ENCODE measurements at regions not wholly inside any gene's neighbourhood (a gene's known extent, or its start where the extent isn't known, plus 50 kb on each side); places are given as distances from the start of the nearest gene placed in this dataset.

DNA sequence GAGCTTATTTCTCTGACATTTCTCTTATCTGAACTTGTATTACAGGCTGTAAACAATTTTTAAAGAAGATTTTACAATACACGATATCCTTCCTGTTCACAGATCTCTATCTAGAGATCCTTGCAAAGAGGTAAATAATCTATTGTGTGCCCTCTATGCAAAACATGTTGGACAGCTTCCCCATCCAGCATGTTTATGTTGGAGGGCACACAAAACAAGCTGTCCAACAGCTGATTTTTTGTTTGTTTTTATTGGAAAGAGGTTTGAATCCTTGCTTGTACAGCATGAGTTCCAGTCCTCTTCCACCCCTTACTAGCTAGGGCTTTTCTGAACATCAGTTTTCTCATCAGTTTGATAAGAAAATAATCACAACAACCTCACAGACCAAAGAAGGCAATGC, 62.3 kb upstream of the SYNDIG1 start:
- Histone ChIP-seq H3K27ac (no peak overlapping the region), H3K27me3 (peaks cover 4% of the 10 kb centered on the region), H3K4me1 (no peaks in the 10 kb centered on the region), H3K9me3 (no peaks in the 10 kb centered on the region), H3K36me3 (no peaks in the 10 kb centered on the region), H3K4me3 (no peak overlapping the region)
- WGBS, 2 donors (ENCODE audit: low coverage in 1 of 2): 14 to 86% methylated on average over 1 of the region's 1 CpG
- TF ChIP-seq POLR2AphosphoS5 (IDR thresholded peaks at IDR 0.05) (no peak), EP300 (IDR thresholded peaks at IDR 0.05) (no peak), POLR2A (IDR thresholded peaks at IDR 0.05) (no peak)
- TF ChIP-seq, protein P1, sequence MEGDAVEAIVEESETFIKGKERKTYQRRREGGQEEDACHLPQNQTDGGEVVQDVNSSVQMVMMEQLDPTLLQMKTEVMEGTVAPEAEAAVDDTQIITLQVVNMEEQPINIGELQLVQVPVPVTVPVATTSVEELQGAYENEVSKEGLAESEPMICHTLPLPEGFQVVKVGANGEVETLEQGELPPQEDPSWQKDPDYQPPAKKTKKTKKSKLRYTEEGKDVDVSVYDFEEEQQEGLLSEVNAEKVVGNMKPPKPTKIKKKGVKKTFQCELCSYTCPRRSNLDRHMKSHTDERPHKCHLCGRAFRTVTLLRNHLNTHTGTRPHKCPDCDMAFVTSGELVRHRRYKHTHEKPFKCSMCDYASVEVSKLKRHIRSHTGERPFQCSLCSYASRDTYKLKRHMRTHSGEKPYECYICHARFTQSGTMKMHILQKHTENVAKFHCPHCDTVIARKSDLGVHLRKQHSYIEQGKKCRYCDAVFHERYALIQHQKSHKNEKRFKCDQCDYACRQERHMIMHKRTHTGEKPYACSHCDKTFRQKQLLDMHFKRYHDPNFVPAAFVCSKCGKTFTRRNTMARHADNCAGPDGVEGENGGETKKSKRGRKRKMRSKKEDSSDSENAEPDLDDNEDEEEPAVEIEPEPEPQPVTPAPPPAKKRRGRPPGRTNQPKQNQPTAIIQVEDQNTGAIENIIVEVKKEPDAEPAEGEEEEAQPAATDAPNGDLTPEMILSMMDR (IDR thresholded peaks at IDR 0.05): no peak
- ATAC-seq: no peak

- 43 to 60% methylated on average over 2 of the region's 4 CpGs for WGBS, 2 donors (ENCODE audit: low coverage in 1 of 2)
Observed at GRCh38 chr20:24406750-24407149, 62.7 kb upstream of the SYNDIG1 start.

DNA sequence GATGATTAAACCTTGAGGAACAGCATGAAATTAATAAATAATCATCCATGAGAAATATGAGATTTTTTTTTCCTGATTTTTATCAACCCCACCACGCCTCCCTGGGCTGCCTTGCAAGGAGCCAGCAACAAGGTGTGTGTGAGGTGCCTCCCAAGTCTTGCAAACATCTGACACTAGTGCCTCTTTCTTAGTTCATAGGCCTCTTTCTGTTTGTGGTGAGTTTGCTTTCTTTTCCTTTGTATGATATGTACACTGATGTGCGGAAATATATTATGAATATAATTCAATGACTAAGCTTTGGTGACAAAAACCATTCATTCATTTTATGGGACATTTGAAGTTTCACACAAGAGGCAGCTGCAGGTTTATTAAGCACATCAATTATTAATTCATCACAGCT, 63.2 kb upstream of the SYNDIG1 start:
- H3K27ac ChIP-seq: no peak overlapping the region
- no peak for ATAC-seq
- H3K36me3 ChIP-seq: no peaks in the 10 kb centered on the region
- 73 to 93% methylated on average over 2 of the region's 2 CpGs for WGBS, 2 donors (ENCODE audit: low coverage in 1 of 2)
- H3K9me3 ChIP-seq: no peaks in the 10 kb centered on the region
- TF ChIP-seq, protein P1 (IDR thresholded peaks at IDR 0.05): no peak
- TF ChIP-seq EP300 (IDR thresholded peaks at IDR 0.05) (no peak), POLR2A (IDR thresholded peaks at IDR 0.05) (no peak), POLR2AphosphoS5 (IDR thresholded peaks at IDR 0.05) (no peak)
- no peaks in the 10 kb centered on the region for H3K4me1 ChIP-seq
- no peaks in the 10 kb centered on the region for H3K27me3 ChIP-seq
- no peak overlapping the region for H3K4me3 ChIP-seq

More at GRCh38 chr20:24406750-24407149, 62.7 kb upstream of the SYNDIG1 start:
- no peak for ATAC-seq
- no peaks in the 10 kb centered on the region for H3K4me1 ChIP-seq
- no peak overlapping the region for H3K27ac ChIP-seq
- H3K9me3 ChIP-seq: no peaks in the 10 kb centered on the region
- no peak overlapping the region for H3K4me3 ChIP-seq
- no peaks in the 10 kb centered on the region for H3K36me3 ChIP-seq
- TF ChIP-seq, protein P1 (IDR thresholded peaks at IDR 0.05): no peak
- TF ChIP-seq POLR2AphosphoS5 (IDR thresholded peaks at IDR 0.05) (no peak), EP300 (IDR thresholded peaks at IDR 0.05) (no peak), POLR2A (IDR thresholded peaks at IDR 0.05) (no peak)
- H3K27me3 ChIP-seq: peaks cover under 1% of the 10 kb centered on the region

- no peak for TF ChIP-seq POLR2AphosphoS5 (IDR thresholded peaks at IDR 0.05)
- TF ChIP-seq EP300 (IDR thresholded peaks at IDR 0.05): no peak
- TF ChIP-seq, protein P1 (IDR thresholded peaks at IDR 0.05): no peak
- no peak for TF ChIP-seq POLR2A (IDR thresholded peaks at IDR 0.05)
- no peak for ATAC-seq
- Histone ChIP-seq H3K36me3 (no peaks in the 10 kb centered on the region), H3K4me3 (no peak overlapping the region), H3K27ac (no peak overlapping the region), H3K4me1 (no peaks in the 10 kb centered on the region), H3K27me3 (no peaks in the 10 kb centered on the region), H3K9me3 (no peaks in the 10 kb centered on the region)
- 60 to 67% methylated on average over 2 of the region's 2 CpGs for WGBS, 2 donors (ENCODE audit: low coverage in 1 of 2)
Observed at GRCh38 chr20:24405810-24406209, 63.6 kb upstream of the SYNDIG1 start.

GRCh38 chr20:24403406-24403805, 66.0 kb upstream of the SYNDIG1 start:
- no peaks in the 10 kb centered on the region for H3K4me1 ChIP-seq
- no peak for ATAC-seq
- H3K4me3 ChIP-seq: no peak overlapping the region
- 59 to 92% methylated on average over 1 of the region's 1 CpG for WGBS, 2 donors (ENCODE audit: low coverage in 1 of 2)
- no peaks in the 10 kb centered on the region for H3K9me3 ChIP-seq
- H3K27me3 ChIP-seq: no peaks in the 10 kb centered on the region
- no peak overlapping the region for H3K27ac ChIP-seq
- H3K36me3 ChIP-seq: no peaks in the 10 kb centered on the region
- no peak for TF ChIP-seq POLR2A (IDR thresholded peaks at IDR 0.05)
- TF ChIP-seq EP300 (IDR thresholded peaks at IDR 0.05): no peak
- TF ChIP-seq, protein P1 (IDR thresholded peaks at IDR 0.05): no peak
- TF ChIP-seq POLR2AphosphoS5 (IDR thresholded peaks at IDR 0.05): no peak

Measured in gastroesophageal sphincter (tissue), 4 donors.